CD14-positive monocyte (primary cell): ENCODE measurements at regions not wholly inside any gene's neighbourhood (a gene's known extent, or its start where the extent isn't known, plus 50 kb on each side); places are given as distances from the start of the nearest gene placed in this dataset.

Source experiments
- DNase-seq, 3 donors: peaks; one replicate each; pipeline ENCODE4 v3.0.0-alpha.2; 2011 to 2022
- H2AFZ ChIP-seq: 2 replicates; pipeline ENCODE4 v1.6.0; 2012; ENCODE audit warnings: mild to moderate bottlenecking, low read depth, low read length, inconsistent platforms; ENCODE audit not compliant: insufficient read depth, poor library complexity, severe bottlenecking
- H3K27ac ChIP-seq, 2 donors: 1 replicate in 1 of 2; 2 replicates in 1 of 2; pipeline ENCODE4 v1.5.1; 2012 to 2013; ENCODE audit warnings: low read length in 2 of 2, control low read depth in 1 of 2, inconsistent platforms in 1 of 2, low read depth in 1 of 2, mild to moderate bottlenecking in 1 of 2
- H3K27me3 ChIP-seq, 2 donors: one replicate each; pipeline versions ENCODE4 v1.6.0 to v1.6.1; 2011 to 2013; ENCODE audit warnings: low read length in 2 of 2; ENCODE audit not compliant: control insufficient read depth in 2 of 2, insufficient read depth in 2 of 2
- H3K36me3 ChIP-seq, 2 donors: replicated peaks in 1 of 2; 1 replicate in 1 of 2; 2 replicates in 1 of 2; pipeline versions ENCODE4 v1.5.1 to v1.6.1; 2012 to 2013; ENCODE audit warnings: low read length in 2 of 2, control low read depth in 1 of 2, inconsistent platforms in 1 of 2, mild to moderate bottlenecking in 1 of 2; ENCODE audit not compliant: insufficient read depth in 2 of 2, control insufficient read depth in 1 of 2
- H3K4me1 ChIP-seq, 2 donors: 1 replicate in 1 of 2; 2 replicates in 1 of 2; pipeline versions ENCODE4 v1.5.1 to v1.6.1; 2012 to 2013; ENCODE audit warnings: low read length in 2 of 2, control low read depth in 1 of 2, inconsistent platforms in 1 of 2, mild to moderate bottlenecking in 1 of 2, moderate library complexity in 1 of 2; ENCODE audit not compliant: insufficient read depth in 2 of 2, control insufficient read depth in 1 of 2
- H3K4me2 ChIP-seq: replicated peaks from 2 replicates; pipeline ENCODE3; 2012; ENCODE audit warnings: low read length, moderate library complexity, mild to moderate bottlenecking; ENCODE audit not compliant: poor library complexity, severe bottlenecking; ENCODE audit errors: extremely low read depth
- H3K4me3 ChIP-seq, 3 experiments: fragments of 200-600 bp in 1 of 3; sonication (generic) in 1 of 3; replicated peaks in 1 of 3; 1 replicate in 2 of 3; 2 replicates in 1 of 3; pipeline ENCODE4 v1.5.1; 2011 to 2013; ENCODE audit warnings: low read length in 3 of 3, mild to moderate bottlenecking in 3 of 3, control low read depth in 2 of 3, low read depth in 2 of 3, inconsistent platforms in 1 of 3, moderate library complexity in 1 of 3
- H3K79me2 ChIP-seq: 2 replicates; pipeline ENCODE4 v1.6.0; 2012; ENCODE audit warnings: mild to moderate bottlenecking, control low read depth, inconsistent platforms, low read length, moderate library complexity; ENCODE audit not compliant: insufficient read depth
- H3K9ac ChIP-seq: 2 replicates; pipeline ENCODE4 v1.6.0; 2017; ENCODE audit warnings: low read length, mild to moderate bottlenecking; ENCODE audit not compliant: insufficient read depth, poor library complexity, severe bottlenecking
- H3K9me3 ChIP-seq, 2 donors: replicated peaks in 1 of 2; 1 replicate in 1 of 2; 2 replicates in 1 of 2; pipeline versions ENCODE4 v1.5.1 to v1.6.1; 2012 to 2013; ENCODE audit warnings: low read length in 2 of 2, control low read depth in 1 of 2; ENCODE audit not compliant: control insufficient read depth in 1 of 2, insufficient read depth in 1 of 2
- H4K20me1 ChIP-seq: 2 replicates; pipeline ENCODE4 v1.6.0; 2012; ENCODE audit warnings: mild to moderate bottlenecking, low read length, control low read depth, moderate library complexity; ENCODE audit not compliant: insufficient read depth
- H3K27ac Mint-ChIP-seq, 7 donors: one replicate each; pipeline ENCODE4 v1.8.0; 2020; ENCODE audit warnings: mild to moderate bottlenecking in 7 of 7, mixed read lengths in 7 of 7, moderate library complexity in 6 of 7, inconsistent platforms in 2 of 7
- H3K27me3 Mint-ChIP-seq, 3 donors: one replicate each; pipeline ENCODE4 v1.8.0; 2021 to 2022; ENCODE audit warnings: low read depth in 3 of 3, mild to moderate bottlenecking in 3 of 3, mixed read lengths in 3 of 3, moderate library complexity in 3 of 3, inconsistent platforms in 1 of 3
- H3K36me3 Mint-ChIP-seq, 2 donors: one replicate each; pipeline ENCODE4 v1.8.0; 2020; ENCODE audit warnings: mixed read lengths in 2 of 2, inconsistent platforms in 1 of 2, mild to moderate bottlenecking in 1 of 2
- H3K4me1 Mint-ChIP-seq: one replicate; pipeline ENCODE4 v1.8.0; 2020; ENCODE audit warnings: mild to moderate bottlenecking, mixed read lengths
- H3K4me3 Mint-ChIP-seq, 2 donors: one replicate each; pipeline ENCODE4 v1.8.0; 2020; ENCODE audit warnings: mild to moderate bottlenecking in 2 of 2, mixed read lengths in 2 of 2, moderate library complexity in 1 of 2
- H3K9me3 Mint-ChIP-seq, 7 donors: one replicate each; pipeline ENCODE4 v1.8.0; 2020 to 2022; ENCODE audit warnings: mixed read lengths in 7 of 7, mild to moderate bottlenecking in 6 of 7, moderate library complexity in 6 of 7, inconsistent platforms in 2 of 7
- CTCF ChIP-seq: fragments of 200-600 bp; IDR thresholded peaks from one replicate; pipeline ENCODE4 v1.8.0; 2022; ENCODE audit warnings: antibody characterized with exemption, mild to moderate bottlenecking
- WGBS: methylation state at CpG from one replicate; pipeline ENCODE4 v1.1.5; 2013; ENCODE audit warnings: missing lambda C conversion rate; ENCODE audit not compliant: insufficient coverage; 5-methylcytosine and 5-hydroxymethylcytosine counted together
- intact Hi-C, 2 donors: fragments of 100-400 bp; cut with micrococcal nuclease; formaldehyde crosslinking; loops; one replicate each; pipeline versions ENCODE4 v1.15.0 to v1.15.1; 2023

GRCh38 chr20:57877131-57877824 is 167.5 kb upstream of the PMEPA1 start:
- Histone ChIP-seq H3K4me3 (no peak overlapping the region), H3K27ac (no peak overlapping the region), H3K27me3 (no peaks in the 10 kb centered on the region), H3K36me3 (no peaks in the 10 kb centered on the region), H3K79me2 (no peaks in the 10 kb centered on the region), H2AFZ (no peak overlapping the region), H4K20me1 (no peaks in the 10 kb centered on the region), H3K9ac (no peak overlapping the region), H3K4me1 (no peaks in the 10 kb centered on the region), H3K4me2 (no peak overlapping the region), H3K9me3 (peaks cover 0 to 1% of the 10 kb centered on the region in 2 donors)
- Mint-ChIP-seq H3K27me3 (peaks cover 4 to 8% (median 7%) of the 10 kb centered on the region in 3 donors), H3K4me3 (no peak overlapping the region), H3K27ac (no peak overlapping the region), H3K4me1 (no peaks in the 10 kb centered on the region), H3K36me3 (no peaks in the 10 kb centered on the region), H3K9me3 (peaks cover 0 to 7% (median 2%) of the 10 kb centered on the region in 7 donors)
- 76% methylated on average over 8 of the region's 16 CpGs for WGBS
- intact Hi-C loops: no loop called here
- DNase-seq: no peak
- TF ChIP-seq CTCF: no peak

DNA sequence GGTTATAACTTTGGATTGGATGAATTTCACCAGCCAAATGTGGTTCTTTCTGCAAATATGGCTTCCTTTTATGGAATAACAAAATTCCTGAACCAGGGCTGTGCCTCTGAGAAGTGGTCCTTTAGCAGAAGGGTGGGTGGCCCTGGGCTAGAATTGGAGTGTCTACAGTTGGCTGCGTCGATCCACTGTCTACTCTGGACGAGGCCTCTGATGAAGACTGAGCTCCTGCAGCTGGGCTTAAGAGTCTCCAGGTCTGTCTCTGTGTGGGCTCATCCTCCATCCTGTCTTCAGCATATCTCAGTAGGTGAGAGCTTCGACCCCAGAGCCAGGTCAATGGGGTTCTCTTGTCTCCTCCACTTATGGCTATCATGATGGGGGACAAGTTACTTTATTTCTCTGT is 166.3 kb upstream of the PMEPA1 start:
- 100% methylated on average over 3 of the region's 4 CpGs for WGBS

More for the DNA sequence above, 166.3 kb upstream of the PMEPA1 start:
- Mint-ChIP-seq H3K9me3 (peaks cover 0 to 17% (median 5%) of the 10 kb centered on the region in 7 donors), H3K36me3 (no peaks in the 10 kb centered on the region), H3K4me3 (no peak overlapping the region), H3K27me3 (peaks cover 5 to 7% (median 6%) of the 10 kb centered on the region in 3 donors), H3K27ac (no peak overlapping the region), H3K4me1 (no peaks in the 10 kb centered on the region)
- H3K79me2 ChIP-seq: no peaks in the 10 kb centered on the region
- TF ChIP-seq CTCF: no peak
- intact Hi-C loops: no loop called here
- H3K9me3 ChIP-seq: peaks cover 0 to 10% of the 10 kb centered on the region in 2 donors
- H2AFZ ChIP-seq: no peak overlapping the region
- H4K20me1 ChIP-seq: no peaks in the 10 kb centered on the region
- DNase-seq: no peak
- H3K4me3 ChIP-seq: no peak overlapping the region
- no peaks in the 10 kb centered on the region for H3K36me3 ChIP-seq
- no peaks in the 10 kb centered on the region for H3K4me1 ChIP-seq
- no peaks in the 10 kb centered on the region for H3K27me3 ChIP-seq
- H3K27ac ChIP-seq: no peak overlapping the region
- no peak overlapping the region for H3K4me2 ChIP-seq
- H3K9ac ChIP-seq: no peak overlapping the region
